ENCODE measurements at regions not wholly inside any gene's neighbourhood (a gene's known extent, or its start where the extent isn't known, plus 50 kb on each side); places are given as distances from the start of the nearest gene placed in this dataset.

DNA sequence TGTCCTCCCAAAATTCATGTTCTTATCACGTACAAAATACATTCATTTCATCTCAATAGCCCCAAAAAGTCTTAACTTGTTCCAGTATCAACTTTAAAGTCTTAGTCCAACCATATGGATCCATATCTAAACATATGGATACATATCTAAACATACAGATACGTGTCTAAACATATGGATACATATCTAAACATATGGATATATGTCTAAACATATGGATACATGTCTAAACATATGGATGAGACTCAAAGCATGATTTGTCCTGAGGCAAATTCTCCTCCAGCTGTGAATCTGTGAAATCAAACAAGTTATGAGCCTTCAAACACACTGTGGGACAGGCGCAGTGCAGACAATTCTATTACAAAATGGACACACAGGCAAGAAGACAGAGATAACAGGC, 709.0 kb downstream of the TBC1D22A start:
- no TSS peak for BruUV-seq (replicated peaks)
- H3K27me3 ChIP-seq (ENCODE audit: control insufficient read depth, insufficient read depth, low read length): peaks cover 2% of the 10 kb centered on the region; the same call in 1 of the 2 replicates
- no peak for TF ChIP-seq POLR2AphosphoS5 (IDR thresholded peaks at IDR 0.05; ENCODE audit: low read depth, low read length)
- H3K27ac ChIP-seq (ENCODE audit: low read length): no peak overlapping the region
- POLR2A ChIA-PET: no interaction called here
- in situ Hi-C loops (cut with HindIII; ENCODE audit: low pct_unique_long_range_greater_than_20kb, low sequenced_read_pairs): no loop called here
- H3K36me3 ChIP-seq (ENCODE audit: control insufficient read depth, insufficient read depth, low read length): no peaks in the 10 kb centered on the region
- ATAC-seq (no peak), DNase-seq (ENCODE audit: low read depth, low spot score) (no peak)
- CTCF ChIA-PET: no interaction called here
- H3K4me1 ChIP-seq (ENCODE audit: control insufficient read depth, insufficient read depth, low read length): no peaks in the 10 kb centered on the region
- no peak overlapping the region for H3K4me3 ChIP-seq (ENCODE audit: low read depth in 2 of 2, low read length in 2 of 2)
- H3K9me3 ChIP-seq (ENCODE audit: control insufficient read depth, insufficient read depth, low read depth, low read length): 0 out of 2 replicates have a peak, but pooled peaks cover 3% of the 10 kb centered on the region
- intact Hi-C loops (cut with micrococcal nuclease; ENCODE audit: unreplicated experiment): no loop called here

DNA sequence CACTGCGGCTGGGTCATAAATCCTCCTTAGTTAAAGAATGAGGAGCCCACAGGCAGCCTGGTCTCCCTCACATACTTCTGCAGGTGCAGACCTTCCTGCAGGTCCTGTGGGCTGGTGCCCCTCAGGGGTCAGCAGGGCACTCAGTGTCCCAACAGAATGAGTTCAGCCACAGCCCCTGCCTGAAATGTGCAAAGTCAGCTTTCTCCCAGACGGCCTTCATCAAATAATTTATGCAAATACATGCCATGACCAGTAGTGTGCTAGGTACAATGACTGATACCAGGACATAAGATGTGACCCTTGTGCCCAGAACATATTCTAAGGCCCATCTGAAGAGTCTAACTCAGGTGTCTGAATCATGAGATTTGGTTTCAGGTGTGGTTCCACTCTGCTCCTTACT, 703.4 kb downstream of the TBC1D22A start:
- CTCF ChIA-PET: no interaction called here
- no peak for TF ChIP-seq SIN3A (IDR thresholded peaks at IDR 0.05; ENCODE audit: borderline replicate concordance, insufficient read depth, low read depth, low read length)
- TF ChIP-seq TCF7L2 (IDR thresholded peaks at IDR 0.05; ENCODE audit: low read depth, low read length): no peak
- no peak for TF ChIP-seq POLR2AphosphoS5 (IDR thresholded peaks at IDR 0.05; ENCODE audit: low read depth, low read length)
- TF ChIP-seq, protein P1, sequence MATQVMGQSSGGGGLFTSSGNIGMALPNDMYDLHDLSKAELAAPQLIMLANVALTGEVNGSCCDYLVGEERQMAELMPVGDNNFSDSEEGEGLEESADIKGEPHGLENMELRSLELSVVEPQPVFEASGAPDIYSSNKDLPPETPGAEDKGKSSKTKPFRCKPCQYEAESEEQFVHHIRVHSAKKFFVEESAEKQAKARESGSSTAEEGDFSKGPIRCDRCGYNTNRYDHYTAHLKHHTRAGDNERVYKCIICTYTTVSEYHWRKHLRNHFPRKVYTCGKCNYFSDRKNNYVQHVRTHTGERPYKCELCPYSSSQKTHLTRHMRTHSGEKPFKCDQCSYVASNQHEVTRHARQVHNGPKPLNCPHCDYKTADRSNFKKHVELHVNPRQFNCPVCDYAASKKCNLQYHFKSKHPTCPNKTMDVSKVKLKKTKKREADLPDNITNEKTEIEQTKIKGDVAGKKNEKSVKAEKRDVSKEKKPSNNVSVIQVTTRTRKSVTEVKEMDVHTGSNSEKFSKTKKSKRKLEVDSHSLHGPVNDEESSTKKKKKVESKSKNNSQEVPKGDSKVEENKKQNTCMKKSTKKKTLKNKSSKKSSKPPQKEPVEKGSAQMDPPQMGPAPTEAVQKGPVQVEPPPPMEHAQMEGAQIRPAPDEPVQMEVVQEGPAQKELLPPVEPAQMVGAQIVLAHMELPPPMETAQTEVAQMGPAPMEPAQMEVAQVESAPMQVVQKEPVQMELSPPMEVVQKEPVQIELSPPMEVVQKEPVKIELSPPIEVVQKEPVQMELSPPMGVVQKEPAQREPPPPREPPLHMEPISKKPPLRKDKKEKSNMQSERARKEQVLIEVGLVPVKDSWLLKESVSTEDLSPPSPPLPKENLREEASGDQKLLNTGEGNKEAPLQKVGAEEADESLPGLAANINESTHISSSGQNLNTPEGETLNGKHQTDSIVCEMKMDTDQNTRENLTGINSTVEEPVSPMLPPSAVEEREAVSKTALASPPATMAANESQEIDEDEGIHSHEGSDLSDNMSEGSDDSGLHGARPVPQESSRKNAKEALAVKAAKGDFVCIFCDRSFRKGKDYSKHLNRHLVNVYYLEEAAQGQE (IDR thresholded peaks at IDR 0.05; ENCODE audit: insufficient read depth in 1 of 2, low read depth in 2 of 2, low read length in 1 of 2): no peak
- TF ChIP-seq, protein P2, sequence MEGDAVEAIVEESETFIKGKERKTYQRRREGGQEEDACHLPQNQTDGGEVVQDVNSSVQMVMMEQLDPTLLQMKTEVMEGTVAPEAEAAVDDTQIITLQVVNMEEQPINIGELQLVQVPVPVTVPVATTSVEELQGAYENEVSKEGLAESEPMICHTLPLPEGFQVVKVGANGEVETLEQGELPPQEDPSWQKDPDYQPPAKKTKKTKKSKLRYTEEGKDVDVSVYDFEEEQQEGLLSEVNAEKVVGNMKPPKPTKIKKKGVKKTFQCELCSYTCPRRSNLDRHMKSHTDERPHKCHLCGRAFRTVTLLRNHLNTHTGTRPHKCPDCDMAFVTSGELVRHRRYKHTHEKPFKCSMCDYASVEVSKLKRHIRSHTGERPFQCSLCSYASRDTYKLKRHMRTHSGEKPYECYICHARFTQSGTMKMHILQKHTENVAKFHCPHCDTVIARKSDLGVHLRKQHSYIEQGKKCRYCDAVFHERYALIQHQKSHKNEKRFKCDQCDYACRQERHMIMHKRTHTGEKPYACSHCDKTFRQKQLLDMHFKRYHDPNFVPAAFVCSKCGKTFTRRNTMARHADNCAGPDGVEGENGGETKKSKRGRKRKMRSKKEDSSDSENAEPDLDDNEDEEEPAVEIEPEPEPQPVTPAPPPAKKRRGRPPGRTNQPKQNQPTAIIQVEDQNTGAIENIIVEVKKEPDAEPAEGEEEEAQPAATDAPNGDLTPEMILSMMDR (IDR thresholded peaks at IDR 0.05): no peak
- ATAC-seq (no peak), DNase-seq (ENCODE audit: low read depth, low spot score) (no peak)
- no TSS peak for BruUV-seq (replicated peaks)
- no peaks in the 10 kb centered on the region for H3K4me1 ChIP-seq (ENCODE audit: control insufficient read depth, insufficient read depth, low read length)
- intact Hi-C loops (cut with micrococcal nuclease; ENCODE audit: unreplicated experiment) (no loop called here), in situ Hi-C loops (cut with HindIII; ENCODE audit: low pct_unique_long_range_greater_than_20kb, low sequenced_read_pairs) (no loop called here)
- no peak overlapping the region for H3K4me3 ChIP-seq (ENCODE audit: low read depth in 2 of 2, low read length in 2 of 2)
- 0 out of 2 replicates have a peak, but pooled peaks cover 3% of the 10 kb centered on the region for H3K9me3 ChIP-seq (ENCODE audit: control insufficient read depth, insufficient read depth, low read depth, low read length)
- H3K27ac ChIP-seq (ENCODE audit: low read length): no peak overlapping the region
- no peaks in the 10 kb centered on the region for H3K36me3 ChIP-seq (ENCODE audit: control insufficient read depth, insufficient read depth, low read length)
- POLR2A ChIA-PET: no interaction called here
- peaks cover 2% of the 10 kb centered on the region; the same call in 1 of the 2 replicates for H3K27me3 ChIP-seq (ENCODE audit: control insufficient read depth, insufficient read depth, low read length)

DNA sequence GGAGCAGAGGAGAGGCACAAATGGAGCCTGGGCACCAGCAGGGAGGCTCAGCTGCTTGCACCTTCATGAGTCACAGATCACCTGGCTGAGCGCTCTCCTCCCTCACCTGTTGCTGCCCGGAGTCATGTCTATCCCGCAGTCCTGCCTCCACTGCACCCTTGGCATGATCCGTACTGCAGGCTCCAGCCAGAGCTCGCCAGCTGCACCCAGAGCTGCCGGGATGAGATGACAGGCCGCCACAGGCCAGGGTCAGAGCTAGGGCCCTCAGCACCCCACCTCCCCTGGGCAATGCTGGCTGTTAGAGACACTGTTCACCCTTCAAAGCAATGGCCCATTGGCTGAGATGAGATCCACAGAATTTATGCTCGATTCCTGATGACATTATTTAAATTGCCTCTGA, 702.8 kb downstream of the TBC1D22A start:
- ATAC-seq: no peak
- CTCF ChIA-PET: no interaction called here
- H3K4me1 ChIP-seq (ENCODE audit: control insufficient read depth, insufficient read depth, low read length): no peaks in the 10 kb centered on the region
- no peak overlapping the region for H3K4me3 ChIP-seq (ENCODE audit: low read depth in 2 of 2, low read length in 2 of 2)
- no TSS peak for BruUV-seq (replicated peaks)
- intact Hi-C loops (cut with micrococcal nuclease; ENCODE audit: unreplicated experiment) (no loop called here), in situ Hi-C loops (cut with HindIII; ENCODE audit: low pct_unique_long_range_greater_than_20kb, low sequenced_read_pairs) (no loop called here)
- POLR2A ChIA-PET: no interaction called here
- DNase-seq (ENCODE audit: low read depth, low spot score): no peak
- no peak for TF ChIP-seq TCF7L2 (IDR thresholded peaks at IDR 0.05; ENCODE audit: low read depth, low read length)
- TF ChIP-seq, protein P2 (IDR thresholded peaks at IDR 0.05): no peak
- H3K27ac ChIP-seq (ENCODE audit: low read length): no peak overlapping the region
- H3K27me3 ChIP-seq (ENCODE audit: control insufficient read depth, insufficient read depth, low read length): peaks cover 2% of the 10 kb centered on the region; the same call in 1 of the 2 replicates
- H3K36me3 ChIP-seq (ENCODE audit: control insufficient read depth, insufficient read depth, low read length): no peaks in the 10 kb centered on the region
- 0 out of 2 replicates have a peak, but pooled peaks cover 3% of the 10 kb centered on the region for H3K9me3 ChIP-seq (ENCODE audit: control insufficient read depth, insufficient read depth, low read depth, low read length)

All from Panc1 (cell line).